ENCODE measurements at regions not wholly inside any gene's neighbourhood (a gene's known extent, or its start where the extent isn't known, plus 50 kb on each side); places are given as distances from the start of the nearest gene placed in this dataset.

DNA sequence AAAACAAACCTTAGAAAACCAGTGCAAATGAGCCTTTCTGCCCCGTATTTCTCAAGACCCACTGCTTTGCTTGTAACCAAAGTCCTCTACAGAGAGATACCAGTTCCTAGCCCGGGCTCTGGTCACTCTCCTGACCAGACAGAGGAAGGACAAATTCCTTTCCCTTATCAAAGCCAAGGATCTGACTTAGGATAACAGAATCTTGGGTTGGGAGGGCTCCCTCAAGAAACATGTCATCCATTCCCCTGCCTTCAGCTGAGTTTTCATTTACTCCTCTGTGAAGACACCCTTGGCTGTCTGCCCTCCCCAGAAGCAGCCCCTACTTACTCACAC lies 116.0 kb upstream of the PARP11 start:
- CTCF ChIA-PET, result interaction anchor here (1.0 to 13.7 kb wide), 4 partner anchors 12 to 288 kb away, joined by 3 to 231 read pairs (median 10); no protein-coding TSS in a partner anchor
- Histone ChIP-seq H3K27ac (ENCODE audit: insufficient read depth, low read depth, low read length) (no peak overlapping the region), H3K4me2 (ENCODE audit: insufficient read depth, low read length) (no peak overlapping the region), H3K9ac (replicated peaks; ENCODE audit: extremely low read depth, insufficient read depth, low read length) (no peak overlapping the region), H3K4me3 (replicated peaks in 1 of 3; ENCODE audit: insufficient read depth in 1 of 3, low read depth in 1 of 3, low read length in 3 of 3) (no peak overlapping the region), H3K27me3 (ENCODE audit: control insufficient read depth in 2 of 2, insufficient read depth in 2 of 2, low read length in 2 of 2) (peaks cover 0 to 3% of the 10 kb centered on the region in 2 experiments), H3K79me2 (ENCODE audit: control insufficient read depth, insufficient read depth, low read length) (no peaks in the 10 kb centered on the region), H2AFZ (ENCODE audit: low read depth, low read length) (no peak overlapping the region), H3K9me3 (replicated peaks; ENCODE audit: control insufficient read depth, insufficient read depth, low read length) (no peaks in the 10 kb centered on the region), H3K4me1 (ENCODE audit: control insufficient read depth, extremely low read depth, insufficient read depth, low read length) (no peaks in the 10 kb centered on the region), H3K36me3 (ENCODE audit: control insufficient read depth in 2 of 2, extremely low read depth in 1 of 2, insufficient read depth in 2 of 2, low read length in 2 of 2) (no peaks in the 10 kb centered on the region), H3K9me1 (replicated peaks; ENCODE audit: control insufficient read depth, extremely low read depth, insufficient read depth, low read length) (no peaks in the 10 kb centered on the region), H4K20me1 (replicated peaks; ENCODE audit: control insufficient read depth, extremely low read depth, insufficient read depth, low read length) (no peaks in the 10 kb centered on the region)
- intact Hi-C loops (cut with micrococcal nuclease) (no loop called here), dilution Hi-C loops (cut with MboI; ENCODE audit: extremely low pct_ligation_motif_present, low sequenced_read_pairs) (no loop called here)
- TF ChIP-seq GATA2 (IDR thresholded peaks at IDR 0.05; ENCODE audit: insufficient read depth, insufficient read length, low read depth, low read length) (no peak), MYC (IDR thresholded peaks at IDR 0.05; ENCODE audit: low read depth, low read length) (no peak), MAX (IDR thresholded peaks at IDR 0.05; ENCODE audit: insufficient read depth, insufficient read length) (no peak), EZH2 (IDR thresholded peaks at IDR 0.05; ENCODE audit: borderline replicate concordance, low read depth, low read length, severe bottlenecking) (no peak), FOS (IDR thresholded peaks at IDR 0.05; ENCODE audit: borderline replicate concordance, insufficient read depth, low read length) (no peak), POLR2A (IDR thresholded peaks at IDR 0.05; ENCODE audit: low read depth, low read length) (no peak), JUN (IDR thresholded peaks at IDR 0.05; ENCODE audit: borderline replicate concordance, insufficient read depth, insufficient read length, low read depth) (no peak), POLR2AphosphoS5 (IDR thresholded peaks at IDR 0.05; ENCODE audit: insufficient read depth, low read depth, low read length) (no peak)
- TF ChIP-seq, protein P1, sequence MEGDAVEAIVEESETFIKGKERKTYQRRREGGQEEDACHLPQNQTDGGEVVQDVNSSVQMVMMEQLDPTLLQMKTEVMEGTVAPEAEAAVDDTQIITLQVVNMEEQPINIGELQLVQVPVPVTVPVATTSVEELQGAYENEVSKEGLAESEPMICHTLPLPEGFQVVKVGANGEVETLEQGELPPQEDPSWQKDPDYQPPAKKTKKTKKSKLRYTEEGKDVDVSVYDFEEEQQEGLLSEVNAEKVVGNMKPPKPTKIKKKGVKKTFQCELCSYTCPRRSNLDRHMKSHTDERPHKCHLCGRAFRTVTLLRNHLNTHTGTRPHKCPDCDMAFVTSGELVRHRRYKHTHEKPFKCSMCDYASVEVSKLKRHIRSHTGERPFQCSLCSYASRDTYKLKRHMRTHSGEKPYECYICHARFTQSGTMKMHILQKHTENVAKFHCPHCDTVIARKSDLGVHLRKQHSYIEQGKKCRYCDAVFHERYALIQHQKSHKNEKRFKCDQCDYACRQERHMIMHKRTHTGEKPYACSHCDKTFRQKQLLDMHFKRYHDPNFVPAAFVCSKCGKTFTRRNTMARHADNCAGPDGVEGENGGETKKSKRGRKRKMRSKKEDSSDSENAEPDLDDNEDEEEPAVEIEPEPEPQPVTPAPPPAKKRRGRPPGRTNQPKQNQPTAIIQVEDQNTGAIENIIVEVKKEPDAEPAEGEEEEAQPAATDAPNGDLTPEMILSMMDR (IDR thresholded peaks at IDR 0.05; ENCODE audit: extremely low read depth in 1 of 2, insufficient read depth in 1 of 2, low read depth in 1 of 2, low read length in 2 of 2), result no peak
- POLR2A ChIA-PET, result no interaction called here
- FAIRE-seq, result no peak
- BruUV-seq (replicated peaks), result no TSS peak
- no peak for DNase-seq (ENCODE audit: low read depth, low spot score)

Data from endothelial cell of umbilical vein (primary cell).